SU-DHL-6 (cell line): ENCODE measurements at regions not wholly inside any gene's neighbourhood (a gene's known extent, or its start where the extent isn't known, plus 50 kb on each side); places are given as distances from the start of the nearest gene placed in this dataset.

Source experiments
- H2AFZ ChIP-seq: fragments of 200-600 bp; sonication (generic); 2 replicates; pipeline ENCODE4 v1.6.1; 2014; ENCODE audit warnings: low read depth, mild to moderate bottlenecking, moderate library complexity, mixed read lengths, antibody characterized with exemption, low read length; ENCODE audit not compliant: severe bottlenecking
- H3F3A ChIP-seq: fragments of 200-600 bp; shearing (Covaris generic); 2 replicates; pipeline ENCODE4 v1.6.0; 2016; ENCODE audit warnings: antibody characterized with exemption, mild to moderate bottlenecking; ENCODE audit not compliant: insufficient read depth
- H3K27ac ChIP-seq: fragments of 200-600 bp; sonication (generic); 2 replicates; pipeline ENCODE4 v1.5.1; 2016; ENCODE audit warnings: low read depth, mild to moderate bottlenecking, low read length, moderate library complexity, mixed read lengths
- H3K27me3 ChIP-seq: fragments of 200-600 bp; sonication (generic), shearing (Covaris generic); 2 replicates; pipeline ENCODE4 v1.6.0; 2014; ENCODE audit warnings: mild to moderate bottlenecking, low read length
- H3K36me3 ChIP-seq: fragments of 200-600 bp; sonication (generic); 2 replicates; pipeline ENCODE4 v1.6.1; 2014; ENCODE audit warnings: mild to moderate bottlenecking, low read length, mixed read lengths
- H3K4me2 ChIP-seq: fragments of 300-600, 200-600 bp; shearing (Covaris generic), sonication (generic); 2 replicates; pipeline ENCODE4 v1.6.0; 2014; ENCODE audit warnings: low read length, low read depth, mild to moderate bottlenecking; ENCODE audit not compliant: poor library complexity, severe bottlenecking
- H3K4me3 ChIP-seq: fragments of 200-600 bp; sonication (generic); 2 replicates; pipeline ENCODE4 v1.5.1; 2014; ENCODE audit warnings: antibody characterized with exemption, low read length, mild to moderate bottlenecking, mixed read lengths; ENCODE audit not compliant: insufficient read depth, poor library complexity, severe bottlenecking
- H3K79me2 ChIP-seq: fragments of 200-600 bp; sonication (generic); 2 replicates; pipeline ENCODE4 v1.6.1; 2014; ENCODE audit warnings: mild to moderate bottlenecking, low read length, moderate library complexity; ENCODE audit not compliant: insufficient read depth
- H3K9ac ChIP-seq: fragments of 200-600 bp; sonication (generic); 2 replicates; pipeline ENCODE4 v1.7.0; 2014; ENCODE audit warnings: mild to moderate bottlenecking, low read length
- H3K9me2 ChIP-seq: fragments of 200-600 bp; sonication (generic); replicated peaks from 2 replicates; pipeline ENCODE4 v1.6.1; 2014; ENCODE audit warnings: low read length; ENCODE audit not compliant: insufficient read depth
- H3K9me3 ChIP-seq: fragments of 200-600 bp; sonication (generic); 2 replicates; pipeline ENCODE4 v1.6.1; 2014; ENCODE audit warnings: low read length, mixed read lengths; ENCODE audit not compliant: insufficient read depth
- H4K20me1 ChIP-seq: fragments of 200-600 bp; sonication (generic); 2 replicates; pipeline ENCODE4 v1.6.1; 2014; ENCODE audit warnings: low read depth, mild to moderate bottlenecking, antibody characterized with exemption, low read length, moderate library complexity, mixed read lengths
- EZH2phosphoT487 ChIP-seq: fragments of 200-600 bp; sonication (generic), shearing (Covaris generic); conservative IDR thresholded peaks from 2 replicates; pipeline ENCODE4 v1.6.1; 2018; ENCODE audit warnings: mild to moderate bottlenecking, antibody characterized with exemption, low read length, moderate library complexity, mixed read lengths
- TF ChIP-seq, protein P1 (sequence below): fragments of 200-600 bp; sonication (generic); IDR thresholded peaks from one replicate; pipeline ENCODE4 v1.5.1; 2017; ENCODE audit warnings: antibody characterized with exemption, mild to moderate bottlenecking, low read length, moderate library complexity; ENCODE audit not compliant: insufficient read depth, poor library complexity, severe bottlenecking

DNA sequence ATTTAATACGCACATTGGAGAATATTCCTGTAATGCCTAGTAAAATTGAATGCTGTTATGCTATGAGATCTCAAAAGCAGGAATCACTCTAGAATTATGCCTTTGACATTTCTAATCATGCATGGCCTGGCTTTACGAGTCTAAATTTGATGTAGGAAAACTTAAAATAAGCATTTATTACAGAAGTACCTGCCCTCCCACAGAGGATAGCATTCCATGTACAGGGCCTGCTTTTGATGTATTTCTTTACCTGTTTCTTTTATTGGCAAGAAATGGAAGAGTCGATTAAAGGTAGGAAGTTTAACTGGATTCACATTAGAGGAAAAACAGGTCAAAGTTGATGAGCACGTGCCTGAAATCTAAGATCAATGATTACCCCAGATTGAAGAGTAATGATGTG, 219.5 kb downstream of the PCDH7 start:
- Histone ChIP-seq H3K4me2 (no peak overlapping the region), H3K36me3 (0 out of 2 replicates have a peak, but pooled peaks cover 4% of the 10 kb centered on the region), H3K79me2 (no peaks in the 10 kb centered on the region), H3F3A (no peaks in the 10 kb centered on the region), H3K4me3 (no peak overlapping the region), H3K27me3 (no peaks in the 10 kb centered on the region), H3K27ac (no peak overlapping the region), H3K9me3 (no peaks in the 10 kb centered on the region), H2AFZ (peak overlapping the region; percentile 57), H4K20me1 (no peaks in the 10 kb centered on the region), H3K9ac (no peak overlapping the region), H3K9me2 (no peaks in the 10 kb centered on the region)
- TF ChIP-seq, protein P1, sequence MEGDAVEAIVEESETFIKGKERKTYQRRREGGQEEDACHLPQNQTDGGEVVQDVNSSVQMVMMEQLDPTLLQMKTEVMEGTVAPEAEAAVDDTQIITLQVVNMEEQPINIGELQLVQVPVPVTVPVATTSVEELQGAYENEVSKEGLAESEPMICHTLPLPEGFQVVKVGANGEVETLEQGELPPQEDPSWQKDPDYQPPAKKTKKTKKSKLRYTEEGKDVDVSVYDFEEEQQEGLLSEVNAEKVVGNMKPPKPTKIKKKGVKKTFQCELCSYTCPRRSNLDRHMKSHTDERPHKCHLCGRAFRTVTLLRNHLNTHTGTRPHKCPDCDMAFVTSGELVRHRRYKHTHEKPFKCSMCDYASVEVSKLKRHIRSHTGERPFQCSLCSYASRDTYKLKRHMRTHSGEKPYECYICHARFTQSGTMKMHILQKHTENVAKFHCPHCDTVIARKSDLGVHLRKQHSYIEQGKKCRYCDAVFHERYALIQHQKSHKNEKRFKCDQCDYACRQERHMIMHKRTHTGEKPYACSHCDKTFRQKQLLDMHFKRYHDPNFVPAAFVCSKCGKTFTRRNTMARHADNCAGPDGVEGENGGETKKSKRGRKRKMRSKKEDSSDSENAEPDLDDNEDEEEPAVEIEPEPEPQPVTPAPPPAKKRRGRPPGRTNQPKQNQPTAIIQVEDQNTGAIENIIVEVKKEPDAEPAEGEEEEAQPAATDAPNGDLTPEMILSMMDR, result no peak
- no peak for TF ChIP-seq EZH2phosphoT487

DNA sequence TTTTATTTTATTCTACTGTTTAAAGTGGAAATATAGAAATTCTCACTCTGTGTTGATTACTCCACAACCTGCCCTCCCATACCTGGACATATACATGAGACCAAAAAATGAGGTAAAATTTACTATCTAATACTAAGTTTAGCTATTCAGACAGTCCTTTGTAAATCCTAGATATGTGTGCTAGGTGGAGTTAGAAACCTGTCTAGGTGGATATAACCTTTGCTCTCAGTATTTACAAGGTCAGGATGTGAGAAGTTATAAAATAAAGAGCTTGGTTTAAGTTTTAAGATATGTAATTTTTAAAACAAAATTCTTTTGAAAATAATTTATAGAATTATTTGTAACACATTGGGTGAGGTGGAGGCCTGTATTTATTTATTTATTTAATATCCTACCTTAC, 221.5 kb downstream of the PCDH7 start:
- Histone ChIP-seq H3K9me3 (no peaks in the 10 kb centered on the region), H3F3A (no peaks in the 10 kb centered on the region), H4K20me1 (no peaks in the 10 kb centered on the region), H3K9ac (no peak overlapping the region), H3K4me2 (no peak overlapping the region), H3K79me2 (no peaks in the 10 kb centered on the region), H3K27me3 (no peaks in the 10 kb centered on the region), H3K36me3 (0 out of 2 replicates have a peak, but pooled peaks cover 2% of the 10 kb centered on the region), H3K4me3 (no peak overlapping the region), H3K27ac (no peak overlapping the region), H2AFZ (no peak overlapping the region), H3K9me2 (no peaks in the 10 kb centered on the region)
- no peak for TF ChIP-seq EZH2phosphoT487
- TF ChIP-seq, protein P1, result no peak

- no peaks in the 10 kb centered on the region for H3K36me3 ChIP-seq
- no peak overlapping the region for H2AFZ ChIP-seq
- H3K27me3 ChIP-seq, result no peaks in the 10 kb centered on the region
- no peak overlapping the region for H3K4me2 ChIP-seq
- H3K9me3 ChIP-seq, result no peaks in the 10 kb centered on the region
- no peak for TF ChIP-seq EZH2phosphoT487
- H3K27ac ChIP-seq, result no peak overlapping the region
- no peaks in the 10 kb centered on the region for H4K20me1 ChIP-seq
- no peaks in the 10 kb centered on the region for H3K79me2 ChIP-seq
- no peaks in the 10 kb centered on the region for H3K9me2 ChIP-seq
- no peak overlapping the region for H3K9ac ChIP-seq
- no peak overlapping the region for H3K4me3 ChIP-seq
- H3F3A ChIP-seq, result no peaks in the 10 kb centered on the region
These were observed 223.2 kb downstream of the PCDH7 start for GRCh38 chr4:30943356-30943755.

DNA sequence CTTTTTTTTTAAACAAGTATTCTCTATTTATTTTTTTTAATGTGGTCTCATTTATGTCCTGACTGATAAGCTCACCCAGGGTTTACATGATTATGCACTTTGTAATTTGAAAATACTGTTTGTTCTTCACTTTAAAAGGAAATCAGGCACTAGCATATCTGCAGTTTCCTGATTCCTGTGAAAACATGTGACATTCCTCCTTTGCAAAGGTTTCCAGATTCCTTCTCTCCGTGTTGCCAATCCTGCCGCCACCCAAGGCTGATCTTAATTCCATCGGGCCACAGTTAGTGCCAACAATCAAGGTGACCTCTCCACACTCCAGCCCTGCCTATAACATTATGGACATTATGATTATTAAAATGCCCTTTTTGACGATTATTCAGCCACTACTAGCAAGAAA, 225.4 kb downstream of the PCDH7 start:
- Histone ChIP-seq H3K4me3 (no peak overlapping the region), H2AFZ (peak overlapping the region; percentile 56)

More for the DNA sequence above, 225.4 kb downstream of the PCDH7 start:
- Histone ChIP-seq H3K79me2 (no peaks in the 10 kb centered on the region), H3K9me3 (no peaks in the 10 kb centered on the region), H3K36me3 (no peaks in the 10 kb centered on the region), H3K9me2 (no peaks in the 10 kb centered on the region), H3K27ac (no peak overlapping the region), H3K27me3 (no peaks in the 10 kb centered on the region), H4K20me1 (no peaks in the 10 kb centered on the region), H3F3A (no peaks in the 10 kb centered on the region), H3K4me2 (no peak overlapping the region), H3K9ac (no peak overlapping the region)
- TF ChIP-seq EZH2phosphoT487, result no peak
- TF ChIP-seq, protein P1, result no peak
